ENCODE measurements at regions not wholly inside any gene's neighbourhood (a gene's known extent, or its start where the extent isn't known, plus 50 kb on each side); places are given as distances from the start of the nearest gene placed in this dataset.

DNA sequence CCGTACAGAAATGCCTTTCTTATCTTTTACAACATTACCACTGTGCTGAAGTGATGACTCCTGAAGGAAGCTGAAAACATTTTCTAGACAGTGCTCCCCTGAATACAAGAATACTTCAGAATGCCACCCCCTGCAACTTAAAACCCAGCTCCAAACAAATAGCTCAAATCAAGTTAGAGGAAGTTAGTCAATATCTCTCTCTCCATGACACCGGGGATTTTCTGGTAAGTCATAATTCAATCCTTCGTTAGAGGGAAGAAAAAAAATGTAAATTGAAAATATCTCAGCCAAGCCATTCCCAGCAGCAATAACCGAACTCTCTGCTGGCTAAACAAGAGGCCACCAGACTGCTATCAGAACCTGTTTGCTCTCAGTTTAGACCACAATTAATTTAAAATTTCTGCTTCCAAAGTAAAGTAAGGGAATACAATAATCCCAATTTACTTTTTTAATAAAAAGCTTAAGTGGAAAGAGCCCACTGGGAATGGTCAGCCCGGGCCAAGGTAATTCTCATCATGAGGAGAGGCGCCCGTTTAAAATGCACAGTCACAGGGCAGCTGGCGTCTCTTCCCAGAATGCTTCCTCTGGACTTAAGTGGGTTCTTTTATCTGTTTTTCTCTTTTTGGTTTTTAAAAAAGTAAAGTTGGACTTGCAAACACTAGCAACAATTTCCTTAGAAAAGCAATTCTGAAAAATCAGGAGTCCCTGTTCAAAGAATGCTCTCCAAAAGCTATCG lies 710.1 kb upstream of the STXBP6 start:
- no peak for DNase-seq

DNA sequence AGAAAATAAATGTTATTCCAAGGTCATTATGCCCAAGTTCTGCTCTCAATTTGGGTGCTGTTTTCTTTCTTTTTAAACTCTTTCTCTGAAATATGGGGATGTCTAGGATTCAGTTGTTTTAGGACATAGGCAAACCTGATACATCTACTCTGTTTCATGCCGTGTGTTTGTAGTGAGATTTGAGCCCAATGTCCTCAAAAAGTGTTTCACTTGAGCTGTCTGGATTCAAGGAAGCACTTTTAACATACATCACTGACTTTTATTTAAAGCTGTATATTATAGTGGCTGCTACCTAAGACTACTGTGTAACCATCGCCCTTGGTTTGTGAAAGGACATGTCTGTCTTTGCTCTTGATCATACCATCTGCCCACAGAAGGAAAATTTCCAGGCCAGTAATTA lies 709.3 kb upstream of the STXBP6 start:
- no peak for DNase-seq

DNA sequence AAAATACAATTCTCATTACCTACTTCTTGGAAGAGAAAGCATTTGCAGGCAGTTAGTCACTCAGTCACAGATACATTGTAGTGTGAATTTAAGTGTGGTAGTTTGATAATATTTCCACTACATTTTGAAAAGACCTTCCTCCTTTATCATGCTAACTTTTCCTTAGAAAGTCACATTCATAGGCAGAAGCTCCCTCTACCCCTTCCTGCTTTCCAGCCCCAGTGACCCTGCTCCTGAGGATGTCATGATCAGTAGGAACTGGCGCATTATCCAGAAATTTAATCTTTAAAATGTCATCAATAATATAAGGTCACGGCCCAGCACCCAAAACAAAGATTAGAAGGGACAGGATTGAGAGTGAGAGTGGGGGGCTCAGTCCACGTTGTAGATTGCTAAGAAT lies 707.4 kb upstream of the STXBP6 start:
- DNase-seq = no peak

DNA sequence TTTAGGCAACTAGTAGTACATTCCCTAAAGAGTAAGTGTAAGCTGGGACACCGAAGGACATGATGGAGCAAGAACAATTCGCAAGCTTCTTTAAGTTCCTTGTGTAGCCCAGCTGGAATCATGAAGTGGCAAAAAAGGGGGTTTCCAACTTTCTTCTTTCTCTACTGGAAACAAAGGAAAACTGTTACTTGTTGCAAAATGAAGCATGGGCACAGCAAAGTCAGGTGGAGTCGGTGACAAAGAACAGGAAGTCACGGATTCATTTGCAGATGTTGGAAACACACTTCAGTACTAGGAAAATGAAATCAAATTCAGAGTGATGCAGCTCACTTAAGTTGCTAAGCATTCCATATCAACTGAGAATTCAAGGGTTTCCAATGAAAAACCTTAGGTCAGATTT lies 706.9 kb upstream of the STXBP6 start:
- no peak for DNase-seq

DNA sequence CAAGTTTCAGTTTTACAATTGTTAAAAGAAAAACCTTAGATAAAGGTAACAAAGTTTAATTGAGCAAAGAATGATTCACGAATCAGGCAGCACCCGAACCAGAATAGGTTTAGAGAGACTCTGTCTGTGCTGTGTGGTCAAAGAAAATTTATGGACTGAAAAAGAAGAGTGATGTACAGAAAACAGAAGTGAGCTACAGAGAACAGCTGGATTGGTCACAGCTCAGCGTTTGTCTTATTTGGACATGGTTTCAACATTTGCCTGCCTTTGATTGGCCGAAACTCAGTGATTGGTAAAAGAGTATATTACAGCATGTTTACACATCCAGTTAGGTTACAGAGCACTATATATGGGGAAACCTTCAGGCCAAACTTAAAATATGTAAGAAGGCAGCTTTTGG lies 703.2 kb upstream of the STXBP6 start:
- DNase-seq = no peak

DNA sequence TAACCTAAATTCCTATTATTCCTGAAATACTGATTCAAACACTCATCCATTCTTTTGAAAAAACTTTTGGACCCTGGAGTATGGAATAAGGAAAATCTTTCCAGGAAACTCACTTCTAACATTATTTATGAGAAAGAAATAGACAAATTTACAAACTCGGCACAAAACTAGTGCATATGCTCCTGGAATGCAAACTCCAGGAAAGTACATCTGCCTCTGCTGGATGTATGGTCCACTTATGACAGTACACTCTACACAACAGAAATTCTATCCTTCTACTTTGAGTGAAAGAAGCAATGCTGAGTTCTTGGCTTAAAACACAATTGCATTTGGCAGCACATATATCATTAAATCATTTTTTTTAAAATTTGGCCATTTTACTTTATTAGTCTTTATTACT lies 700.5 kb upstream of the STXBP6 start:
- no peak for DNase-seq

Measured in amygdala (tissue), 56 donors.